NCI-H2107 treated with DMSO at 0.1 percent for 48 hours (cell line): ENCODE measurements at regions not wholly inside any gene's neighbourhood (a gene's known extent, or its start where the extent isn't known, plus 50 kb on each side); places are given as distances from the start of the nearest gene placed in this dataset.
"Not testable (repeated sequence)": the region's sequence is repeated elsewhere in the genome, so short reads cannot be mapped to it uniquely, and the experiment has no call there.

Source experiments
- DNase-seq: peaks from one replicate; lab custom pipeline; 2025; ENCODE audit not compliant: unreplicated experiment; lab: John Stamatoyannopoulos, UW

DNA sequence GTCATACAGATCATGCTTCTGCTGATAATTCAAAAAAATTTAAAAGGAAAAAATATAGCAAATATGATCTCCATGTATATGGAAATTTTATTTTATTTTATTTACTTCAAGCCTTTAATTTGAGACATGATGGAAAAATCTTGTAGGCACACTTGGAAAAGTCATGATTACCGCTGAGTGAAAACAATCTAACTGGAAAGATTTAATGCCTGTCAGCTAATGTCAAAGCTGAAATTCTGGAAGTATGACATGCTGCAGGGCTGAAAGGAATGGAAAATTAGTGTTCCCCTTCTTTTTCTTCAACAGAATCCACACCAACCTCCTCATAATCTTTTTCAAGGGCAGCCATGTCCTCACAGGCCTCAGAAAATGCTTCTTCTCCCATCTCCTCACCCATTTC, 58.2 kb downstream of the RPRM start:
- no peak for DNase-seq

DNA sequence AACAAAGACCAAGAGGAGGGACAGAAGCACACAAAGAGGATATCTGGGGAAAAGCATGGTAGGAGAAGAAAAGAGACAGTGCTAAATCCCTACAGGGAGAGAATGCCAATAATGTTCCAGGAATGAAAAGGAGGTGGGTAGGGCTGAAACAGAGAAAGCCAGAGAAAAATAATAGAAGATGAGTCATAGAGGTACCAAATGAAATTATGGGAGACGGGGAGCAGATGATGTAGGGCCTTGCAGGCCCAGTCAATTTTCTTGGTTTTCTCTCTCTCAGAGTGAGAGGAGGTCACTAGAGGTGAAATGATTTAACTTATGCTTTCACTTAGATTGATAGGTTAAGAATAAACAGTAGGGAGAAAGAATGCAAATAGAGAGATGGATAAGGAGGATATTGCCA, 61.5 kb downstream of the RPRM start:
- no peak for DNase-seq

DNA sequence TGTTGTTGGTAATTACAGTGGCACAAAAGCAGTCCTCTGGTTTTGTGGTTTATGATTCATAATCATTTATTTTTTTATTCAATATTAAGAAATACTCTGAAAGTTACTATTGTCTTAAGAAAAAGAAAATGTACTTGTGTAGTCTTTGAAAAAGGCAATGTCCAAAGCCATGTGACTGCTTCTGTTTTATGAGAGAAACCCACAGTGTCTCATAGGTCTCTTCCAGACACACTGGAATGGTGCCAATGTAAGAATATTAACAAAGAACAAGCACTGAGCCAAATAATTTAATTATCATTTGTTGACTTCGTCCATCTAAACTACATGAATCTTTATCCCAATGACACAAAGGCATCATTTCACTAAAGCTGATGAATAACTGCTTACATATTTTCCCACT, 62.5 kb downstream of the RPRM start:
- no peak for DNase-seq

DNA sequence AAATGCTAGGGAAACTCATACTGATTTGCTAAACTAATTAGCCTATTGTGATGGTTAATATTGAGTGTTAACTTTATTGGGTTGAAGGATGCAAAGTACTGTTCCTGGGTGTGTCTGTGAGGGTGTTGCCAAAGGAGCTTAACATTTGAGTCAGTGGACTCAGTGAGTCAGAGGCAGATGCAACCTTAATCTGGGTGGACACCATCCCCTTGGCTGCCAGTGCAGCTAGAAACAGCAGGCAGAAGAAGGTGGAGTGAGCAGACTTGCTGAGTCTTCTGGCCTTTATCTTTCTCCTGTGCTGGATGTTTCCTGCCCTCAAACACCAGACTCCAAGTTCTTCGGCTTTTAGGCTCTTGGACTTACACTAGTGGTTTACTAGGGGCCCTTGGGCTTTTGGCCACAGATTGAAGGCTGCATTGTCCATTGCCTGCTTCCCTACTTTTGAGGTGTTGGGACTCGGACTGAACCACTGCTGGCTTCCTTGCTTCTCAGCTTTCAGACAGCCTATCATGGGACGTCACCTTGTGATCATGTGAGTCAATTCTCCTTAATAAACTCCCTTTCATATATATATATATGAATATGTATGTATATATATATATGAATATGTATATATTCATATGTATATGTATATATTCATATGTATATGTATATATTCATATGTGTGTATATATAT, 69.7 kb downstream of the RPRM start:
- no peak for DNase-seq

DNA sequence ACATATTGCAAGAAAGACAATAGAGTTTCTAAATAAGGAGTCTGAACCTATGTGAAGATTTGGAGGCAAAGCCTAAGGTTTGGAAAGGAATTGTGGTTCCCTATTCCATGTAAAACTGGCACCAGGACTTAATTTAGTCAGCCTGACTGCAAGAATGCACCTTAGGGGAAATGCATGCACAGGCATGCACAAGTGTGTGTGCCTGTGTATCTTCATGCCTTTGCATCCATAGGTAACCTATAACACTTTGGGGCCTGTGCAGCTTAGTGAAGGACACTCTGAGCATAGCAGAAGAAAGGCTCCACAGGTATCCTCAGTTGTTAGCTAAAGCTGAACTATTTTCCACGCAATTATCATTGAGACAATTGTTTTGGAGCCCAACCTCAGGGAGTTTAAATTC, 73.4 kb downstream of the RPRM start:
- DNase-seq: no peak

DNA sequence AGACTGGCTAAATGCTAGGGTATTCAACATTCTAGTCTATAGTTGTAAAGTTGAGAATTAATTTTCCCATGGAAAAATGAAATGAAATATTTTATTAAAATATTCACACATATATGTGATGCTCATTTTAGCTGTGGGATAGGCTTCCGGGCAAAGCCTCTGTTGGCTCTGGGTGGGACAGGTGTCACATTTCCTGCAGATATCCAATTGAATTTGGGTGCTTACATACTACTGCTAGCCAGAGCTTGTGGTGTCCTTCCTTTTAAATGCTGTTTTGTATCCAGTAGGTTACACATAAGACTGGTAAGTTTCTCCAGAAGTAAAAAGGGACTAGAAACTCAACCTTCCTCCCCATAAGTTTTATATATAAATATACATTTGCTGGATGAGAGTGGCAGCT, 73.8 kb downstream of the RPRM start:
- no peak for DNase-seq

DNA sequence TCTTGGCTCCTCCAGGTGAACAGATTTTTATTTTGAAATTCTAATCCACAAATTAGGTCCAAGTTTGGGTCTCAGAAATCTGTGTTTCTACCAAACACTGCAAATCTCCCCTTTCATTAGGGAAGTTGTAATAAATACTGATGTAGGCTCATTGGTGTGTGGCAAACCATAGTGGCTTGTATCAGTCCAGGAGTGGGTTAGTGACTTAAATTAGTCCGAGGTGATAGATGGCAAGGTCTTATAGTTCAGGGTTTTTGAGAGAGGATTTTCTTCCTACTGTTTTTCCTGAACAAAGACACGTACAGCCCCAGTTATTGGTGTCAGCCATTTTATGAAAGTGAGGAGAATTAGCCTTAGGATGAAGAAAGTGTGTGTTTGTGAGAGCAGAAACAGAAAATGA, 74.6 kb downstream of the RPRM start:
- no peak for DNase-seq

DNA sequence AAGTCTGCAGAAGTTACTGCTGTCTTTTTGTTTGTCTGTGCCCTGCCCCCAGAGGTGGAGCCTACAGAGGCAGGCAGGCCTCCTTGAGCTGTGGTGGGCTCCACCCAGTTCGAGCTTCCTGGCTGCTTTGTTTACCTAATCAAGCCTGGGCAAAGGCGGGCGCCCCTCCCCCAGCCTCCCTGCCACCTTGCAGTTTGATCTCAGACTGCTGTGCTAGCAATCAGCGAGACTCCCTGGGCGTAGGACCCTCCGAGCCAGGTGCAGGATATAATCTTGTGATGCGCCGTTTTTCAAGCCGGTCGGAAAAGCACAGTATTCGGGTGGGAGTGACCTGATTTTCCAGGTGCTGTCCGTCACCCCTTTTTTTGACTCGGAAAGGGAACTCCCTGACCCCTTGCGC, 75.2 kb downstream of the RPRM start:
- DNase-seq: not testable (repeated sequence)

DNA sequence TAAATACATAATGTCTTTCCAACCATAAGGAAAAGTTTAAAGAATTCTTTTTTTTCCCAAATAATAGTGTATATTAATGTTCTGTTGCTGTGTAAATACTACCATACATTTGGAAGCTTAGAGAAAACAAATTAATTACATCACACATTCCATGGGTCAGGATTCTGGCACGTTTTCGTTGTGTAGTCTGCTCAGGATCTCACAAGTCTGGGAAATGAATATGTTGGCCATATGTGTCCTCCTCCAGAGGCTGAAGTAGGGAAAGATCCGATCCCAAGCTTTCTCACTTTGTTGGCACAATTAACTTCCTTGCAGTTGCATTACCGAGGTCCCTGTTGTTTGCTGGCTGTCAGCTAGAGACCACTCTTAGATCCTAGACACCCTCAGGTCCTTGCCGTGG, 83.9 kb downstream of the RPRM start:
- DNase-seq: no peak

DNA sequence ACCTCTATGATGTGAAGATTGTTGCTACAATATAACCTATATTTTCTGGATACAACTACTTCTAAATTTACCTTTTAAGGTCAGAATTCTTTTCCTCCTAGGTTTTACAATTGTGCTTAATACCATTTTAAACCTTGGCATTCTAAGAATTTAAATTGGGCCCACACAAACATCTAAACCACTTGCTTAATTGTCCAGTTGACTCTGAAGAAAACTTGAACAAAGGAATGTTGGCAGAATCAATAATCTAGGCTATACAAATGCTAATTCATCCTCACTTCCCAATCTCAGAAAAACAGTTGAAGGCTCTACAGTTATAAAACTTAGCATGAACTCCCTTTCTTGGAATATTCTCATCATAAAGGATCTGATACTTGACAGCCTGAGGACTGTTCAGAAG, 84.3 kb downstream of the RPRM start:
- DNase-seq: no peak

DNA sequence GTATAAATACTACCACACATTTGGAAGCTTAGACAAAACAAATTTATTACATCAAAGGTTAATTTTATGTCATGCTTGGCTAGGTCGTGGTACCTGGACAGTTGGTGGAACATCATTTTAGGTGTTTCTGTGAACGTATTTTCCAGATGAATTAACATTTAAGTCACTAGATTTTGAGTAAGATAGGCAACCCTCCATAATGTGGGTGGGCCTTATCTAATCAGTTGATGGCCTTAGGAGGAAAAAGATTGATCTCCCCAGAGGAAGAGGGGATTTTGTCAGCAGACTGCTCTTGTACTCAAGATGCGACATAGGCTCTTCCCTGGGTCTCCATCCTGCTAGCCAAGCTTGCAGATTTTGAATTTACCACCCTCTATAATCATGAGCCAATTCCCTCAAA, 85.0 kb downstream of the RPRM start:
- no peak for DNase-seq

DNA sequence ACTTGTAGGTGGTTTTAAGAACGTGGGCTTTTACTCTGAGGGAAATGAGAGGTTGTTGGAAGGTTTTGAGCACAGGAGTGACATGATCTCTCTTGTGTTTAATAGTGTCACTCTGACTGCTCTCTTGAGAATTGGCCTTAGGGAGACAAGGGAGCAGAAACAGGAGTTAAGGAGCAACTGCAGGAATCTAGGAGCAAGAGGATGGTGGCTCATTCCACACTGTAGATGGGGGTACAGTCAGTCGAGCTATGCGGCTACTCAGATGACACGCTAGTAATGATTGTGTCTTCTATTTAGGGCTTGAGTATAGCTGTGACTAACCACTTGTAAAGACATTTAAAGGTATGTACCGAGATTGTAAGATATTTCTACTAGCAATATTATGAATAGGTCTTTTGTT, 87.4 kb downstream of the RPRM start:
- DNase-seq: no peak

DNA sequence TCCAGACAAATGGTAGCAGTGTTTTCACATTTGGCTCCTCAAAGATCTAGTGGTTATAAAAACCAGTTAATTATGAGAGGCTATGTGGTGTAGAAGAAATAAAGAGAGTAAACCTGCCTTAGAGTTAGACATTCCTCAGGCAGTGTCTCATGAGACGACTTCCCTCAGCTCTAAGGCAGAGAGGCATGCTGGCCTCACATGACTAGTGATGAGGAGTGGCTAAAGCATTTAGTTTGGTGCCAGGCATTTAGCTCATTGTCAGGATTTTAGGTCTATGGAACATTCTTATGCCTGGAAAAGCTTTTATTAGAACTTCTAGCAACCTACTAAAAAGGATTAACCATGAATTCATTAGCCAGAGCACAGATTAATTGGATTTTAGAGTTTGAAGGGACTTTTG, 90.3 kb downstream of the RPRM start:
- no peak for DNase-seq

DNA sequence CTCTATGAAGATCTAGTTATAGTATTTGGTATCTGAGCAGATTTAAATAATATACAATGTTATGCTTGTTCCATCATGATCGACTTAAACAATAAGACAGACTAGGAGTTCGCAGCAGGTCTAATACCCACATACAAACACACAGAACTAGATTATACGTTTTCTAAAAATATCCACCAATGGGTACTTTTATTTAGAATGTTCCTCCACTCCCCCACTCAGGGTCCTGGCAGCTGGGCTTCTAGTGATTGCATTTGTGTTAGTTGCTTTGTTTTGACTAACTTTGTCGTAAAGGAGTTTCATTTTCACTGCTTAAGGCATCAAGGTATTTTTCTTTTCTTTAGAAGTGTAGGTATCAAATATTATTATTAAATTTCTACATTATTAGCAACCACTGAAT, 91.4 kb downstream of the RPRM start:
- no peak for DNase-seq

DNA sequence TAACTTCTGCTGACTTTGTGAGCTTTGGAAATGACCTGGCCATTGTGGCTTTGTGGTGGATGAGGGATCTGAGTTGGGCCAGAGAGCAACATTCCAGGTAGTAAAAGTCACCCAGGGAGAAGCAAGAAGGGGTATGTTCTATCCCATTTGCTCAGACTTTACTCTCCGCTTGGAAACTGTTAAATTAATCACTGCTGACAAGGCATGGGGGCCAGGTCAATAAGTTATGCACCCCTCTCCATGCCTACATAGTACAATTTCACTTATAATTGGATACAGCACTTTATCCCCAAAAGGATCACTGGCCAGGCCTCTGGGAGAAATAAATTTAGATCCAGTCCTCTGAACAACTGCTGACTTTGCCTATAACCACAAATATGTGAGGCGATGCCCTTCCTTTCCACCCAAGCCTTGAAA, 92.1 kb downstream of the RPRM start:
- no peak for DNase-seq

DNA sequence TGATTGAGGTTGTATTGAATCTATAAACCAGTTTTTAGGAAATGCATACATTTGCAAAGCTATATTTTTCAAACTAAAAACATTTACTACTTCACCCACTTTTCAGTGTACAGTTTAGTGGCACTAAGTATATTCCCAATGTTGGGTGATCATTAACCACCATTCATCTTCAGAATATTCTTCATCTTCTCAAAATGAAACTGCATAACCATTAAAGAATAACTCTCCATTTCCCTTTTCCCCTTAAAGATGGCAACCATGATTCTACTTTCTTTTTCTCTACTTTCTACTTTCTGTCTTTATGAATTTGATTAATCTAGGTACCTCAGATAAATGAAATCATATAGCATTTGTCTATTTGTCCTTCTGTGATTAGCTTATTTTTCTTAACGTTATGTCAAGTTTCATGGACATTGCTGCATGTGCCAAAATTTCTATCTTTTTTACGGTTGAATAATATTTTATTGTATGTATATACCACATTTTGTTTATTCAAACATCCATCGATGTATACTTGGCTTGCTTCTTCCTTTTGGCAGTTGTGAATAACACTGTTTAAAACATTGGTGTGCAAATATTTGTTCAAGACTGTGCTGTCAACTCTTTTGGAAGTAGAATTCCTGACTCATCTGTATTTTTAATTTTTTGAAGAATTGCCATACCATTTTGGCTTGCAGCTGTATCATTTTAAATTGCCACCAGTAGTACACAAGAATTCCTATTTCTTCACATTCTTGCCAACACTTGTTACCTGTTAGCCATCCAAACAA, 104.9 kb downstream of the RPRM start:
- DNase-seq: no peak

DNA sequence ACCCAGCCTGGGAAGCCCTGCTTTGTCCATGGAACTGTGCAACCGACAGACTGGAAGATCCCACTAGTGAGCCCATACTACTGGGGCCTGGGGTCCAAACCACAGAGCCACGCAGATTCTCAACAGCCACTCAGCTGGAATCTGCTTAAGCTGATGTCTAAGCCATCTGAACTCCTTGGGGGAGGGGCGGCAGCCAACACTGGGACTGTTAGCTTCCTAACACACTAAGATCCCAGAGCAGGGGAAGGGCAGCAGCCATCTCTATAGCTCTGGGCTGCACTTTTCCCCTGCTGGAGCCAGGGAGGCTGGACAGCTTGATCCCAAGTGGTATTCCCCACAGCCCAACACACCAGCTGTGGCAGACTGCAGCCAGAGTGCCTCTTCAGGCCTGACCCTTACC, 118.3 kb downstream of the RPRM start:
- no peak for DNase-seq

DNA sequence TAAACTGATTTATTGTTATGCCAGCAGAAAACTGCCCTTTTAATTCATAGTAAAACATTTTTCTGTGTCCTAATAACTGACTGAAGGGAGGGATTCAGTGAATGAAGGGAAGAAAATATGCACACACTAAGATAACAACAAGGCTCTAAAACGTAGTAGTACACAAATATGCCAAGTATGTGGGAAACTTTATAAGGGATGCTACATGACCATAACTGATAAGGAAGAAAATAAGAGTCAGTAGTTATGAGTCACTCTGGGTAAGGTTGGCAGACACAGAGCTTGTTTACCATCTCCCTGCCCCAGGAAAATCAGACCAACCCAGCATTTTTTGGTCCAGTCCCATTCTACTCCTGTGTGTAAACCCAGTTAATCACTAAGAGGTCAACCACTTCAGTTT, 124.2 kb downstream of the RPRM start:
- no peak for DNase-seq

DNA sequence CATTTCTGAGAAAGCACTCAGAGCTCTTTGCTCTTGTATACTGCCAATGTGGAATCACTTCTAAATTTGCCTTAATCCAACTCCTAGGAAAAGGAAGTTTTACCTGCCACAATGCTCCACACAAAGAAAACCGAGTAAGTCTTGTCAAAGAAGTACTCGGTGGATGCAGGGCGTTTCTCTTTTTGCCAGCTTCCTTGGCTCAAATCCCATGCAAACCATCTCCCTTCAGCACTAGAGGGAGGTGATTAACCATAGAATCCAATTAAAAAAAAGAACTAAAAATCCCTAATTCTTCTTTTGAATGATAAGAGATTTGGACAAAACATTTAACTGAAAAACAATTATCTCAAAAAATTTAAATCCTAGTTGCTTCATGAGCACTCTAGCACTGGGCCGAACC, 129.0 kb downstream of the RPRM start:
- DNase-seq: no peak

DNA sequence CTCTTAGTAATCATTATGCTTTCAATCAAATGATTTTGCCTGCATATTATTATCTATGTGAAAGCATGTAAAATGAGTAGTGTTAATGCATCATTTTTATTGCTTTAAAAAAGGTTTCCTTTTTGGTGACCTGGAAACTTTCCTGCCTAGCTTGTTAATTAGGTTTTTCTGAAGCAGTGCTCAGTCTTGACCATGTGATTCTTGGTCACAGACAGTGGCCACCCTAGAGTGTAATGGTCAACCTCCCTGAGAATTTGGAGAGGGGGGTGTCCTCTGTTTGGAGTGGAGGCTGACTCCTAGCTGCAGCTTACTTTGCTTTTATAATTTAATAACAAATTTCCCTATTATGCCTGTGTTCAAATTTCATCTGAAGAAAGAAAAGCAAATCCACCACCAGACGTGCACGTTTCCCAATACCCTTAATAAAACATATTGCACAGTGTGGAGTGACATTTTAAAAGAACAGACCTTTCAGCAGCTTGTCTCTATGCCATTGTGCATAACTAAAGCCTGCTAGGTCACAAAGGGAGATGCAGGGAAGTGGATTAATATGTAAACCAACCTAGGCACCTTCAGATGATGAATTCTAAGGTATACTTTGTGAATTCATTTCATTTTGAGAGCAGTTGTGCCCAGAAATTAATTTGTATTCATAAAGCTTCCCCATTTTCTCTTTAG, 130.6 kb downstream of the RPRM start:
- DNase-seq: no peak

DNA sequence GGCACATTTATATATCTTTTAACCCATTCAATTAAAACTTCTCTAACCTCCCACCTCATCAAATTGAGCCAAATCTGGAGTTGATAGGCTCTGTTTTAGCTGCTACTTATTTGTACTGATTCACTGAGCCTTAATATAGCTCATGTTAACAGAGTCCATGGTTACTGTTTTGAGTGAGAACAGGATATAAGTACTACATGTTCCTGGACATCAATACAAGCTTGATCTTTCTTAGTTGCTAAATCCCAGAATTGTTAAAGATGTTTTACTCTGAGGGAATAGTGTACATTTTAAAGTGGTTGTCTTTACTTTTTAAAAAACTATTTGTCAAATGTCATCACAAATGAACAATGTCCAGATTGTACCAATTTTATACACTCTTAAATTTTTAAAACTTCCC, 157.7 kb downstream of the RPRM start:
- DNase-seq: no peak

DNA sequence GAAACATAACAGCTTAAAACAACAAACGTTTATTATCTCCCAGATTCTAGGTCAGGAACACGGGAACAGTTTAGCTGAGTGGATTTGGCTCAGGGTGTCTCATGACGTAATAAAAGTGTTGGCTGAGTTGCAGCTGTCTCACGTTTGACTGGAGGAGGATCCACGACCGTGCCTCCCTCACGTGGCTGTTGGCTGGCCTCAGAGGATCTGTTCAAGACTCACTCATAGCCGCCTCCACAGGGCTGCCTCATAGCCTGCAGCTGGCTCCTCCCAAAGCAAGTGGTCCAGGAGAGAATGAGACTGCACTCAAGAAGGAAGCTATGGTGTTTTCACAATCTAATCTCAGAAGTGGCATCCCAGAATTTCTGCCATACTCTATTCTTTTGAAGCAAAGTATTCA, 167.1 kb downstream of the RPRM start:
- no peak for DNase-seq
